SK-N-SH (cell line): ENCODE measurements at regions not wholly inside any gene's neighbourhood (a gene's known extent, or its start where the extent isn't known, plus 50 kb on each side); places are given as distances from the start of the nearest gene placed in this dataset.

Experiments
- CTCF ChIA-PET: fragments of 300-600, 350-600 bp; formaldehyde crosslinking; extraction: SDS; loops from one replicate; lab custom pipeline; 2021; lab: Yijun Ruan, JAX
- POLR2A ChIA-PET: fragments of 350-600 bp; sonication (Branson Sonifier 250); formaldehyde crosslinking; extraction: SDS; loops from one replicate; lab custom pipeline; 2020; ENCODE audit warnings: antibody characterized with exemption, inconsistent platforms; lab: Yijun Ruan, JAX
- DNase-seq: peaks from one replicate; pipeline ENCODE4 v3.0.0; 2012
- H2AFZ ChIP-seq: fragments of 200-600 bp; sonication (generic); 2 replicates; pipeline ENCODE4 v1.8.1; 2016; ENCODE audit warnings: antibody characterized with exemption, mild to moderate bottlenecking, low read depth
- H3F3A ChIP-seq: fragments of 200-600 bp; sonication (generic); replicated peaks from 2 replicates; pipeline ENCODE3; 2016; ENCODE audit warnings: antibody characterized with exemption, mild to moderate bottlenecking; ENCODE audit not compliant: insufficient read depth
- H3K27ac ChIP-seq, 2 experiments: fragments of 200-500 bp in 1 of 2; fragments of 200-600 bp in 1 of 2; sonication (Bioruptor generic) in 1 of 2; sonication (generic), shearing (Covaris generic) in 1 of 2; 2 replicates each; pipeline versions ENCODE4 v1.5.1 to v1.6.1; 2014 to 2016; ENCODE audit warnings: low read depth in 2 of 2, inconsistent platforms in 1 of 2, low read length in 1 of 2, mild to moderate bottlenecking in 1 of 2, mixed read lengths in 1 of 2
- H3K27me3 ChIP-seq: fragments of 200-600 bp; sonication (generic), shearing (Covaris generic); 2 replicates; pipeline ENCODE4 v1.6.1; 2016; ENCODE audit warnings: mixed run types; ENCODE audit not compliant: insufficient read depth
- H3K36me3 ChIP-seq, 2 experiments: fragments of 200-500 bp in 1 of 2; fragments of 200-600 bp in 1 of 2; sonication (Bioruptor generic) in 1 of 2; sonication (generic) in 1 of 2; replicated peaks in 1 of 2; 2 replicates each; pipeline versions ENCODE3 to v1.5.1; 2014 to 2016; ENCODE audit warnings: low read length in 1 of 2, mild to moderate bottlenecking in 1 of 2; ENCODE audit not compliant: insufficient read depth in 2 of 2, control insufficient read depth in 1 of 2
- H3K4me1 ChIP-seq, 2 experiments: fragments of 200-500 bp in 1 of 2; fragments of 200-600 bp in 1 of 2; sonication (Bioruptor generic) in 1 of 2; sonication (generic), shearing (Covaris generic) in 1 of 2; 2 replicates each; pipeline versions ENCODE4 v1.5.1 to v1.6.1; 2014 to 2016; ENCODE audit warnings: low read depth in 1 of 2, low read length in 1 of 2, mixed run types in 1 of 2; ENCODE audit not compliant: insufficient read depth in 2 of 2, control insufficient read depth in 1 of 2
- H3K4me2 ChIP-seq: fragments of 200-600 bp; sonication (generic), shearing (Covaris generic); 2 replicates; pipeline ENCODE4 v1.6.1; 2017; ENCODE audit warnings: mixed run types
- H3K4me3 ChIP-seq, 2 experiments: fragments of 200-500 bp in 1 of 2; fragments of 200-600 bp in 1 of 2; sonication (Bioruptor generic) in 1 of 2; sonication (generic), shearing (Covaris generic) in 1 of 2; 2 replicates each; pipeline versions ENCODE4 v1.5.1 to v1.8.1; 2014 to 2016; ENCODE audit warnings: low read depth in 2 of 2, inconsistent platforms in 1 of 2, low read length in 1 of 2, mild to moderate bottlenecking in 1 of 2, mixed read lengths in 1 of 2, moderate library complexity in 1 of 2
- H3K79me2 ChIP-seq: fragments of 200-600 bp; sonication (generic); 2 replicates; pipeline ENCODE4 v1.8.1; 2017; ENCODE audit warnings: mild to moderate bottlenecking; ENCODE audit not compliant: insufficient read depth
- H3K9ac ChIP-seq: fragments of 200-600 bp; sonication (generic); 2 replicates; pipeline ENCODE4 v1.6.1; 2017; ENCODE audit warnings: mixed run types
- H3K9me2 ChIP-seq: fragments of 200-600 bp; sonication (generic); 2 replicates; pipeline ENCODE4 v1.6.1; 2017; ENCODE audit warnings: mixed run types
- H3K9me3 ChIP-seq: fragments of 200-600 bp; sonication (generic); 2 replicates; pipeline ENCODE4 v1.6.1; 2017; ENCODE audit warnings: mixed run types, mild to moderate bottlenecking, moderate library complexity
- H4K20me1 ChIP-seq: fragments of 200-600 bp; sonication (generic); 2 replicates; pipeline ENCODE4 v1.6.1; 2017; ENCODE audit warnings: mild to moderate bottlenecking, mixed run types; ENCODE audit not compliant: insufficient read depth
- CHD2 ChIP-seq: fragments of 150-350 bp; IDR thresholded peaks from 2 replicates; pipeline ENCODE4 v1.6.1; 2018; ENCODE audit warnings: low read length; ENCODE audit not compliant: partially characterized antibody
- FOSL2 ChIP-seq: IDR thresholded peaks from 2 replicates; pipeline ENCODE4 v1.4.0; 2012; ENCODE audit warnings: low read depth, mild to moderate bottlenecking, moderate library complexity, borderline replicate concordance
- FOXM1 ChIP-seq: IDR thresholded peaks from 2 replicates; pipeline ENCODE4 v1.4.0; 2012; ENCODE audit warnings: low read depth, mild to moderate bottlenecking
- GABPA ChIP-seq: IDR thresholded peaks from 2 replicates; pipeline ENCODE4 v1.4.0; 2012; ENCODE audit warnings: low read depth, mild to moderate bottlenecking
- JUND ChIP-seq: IDR thresholded peaks from 2 replicates; pipeline ENCODE4 v1.4.0; 2012
- MXI1 ChIP-seq: IDR thresholded peaks from 2 replicates; pipeline ENCODE4 v1.6.1; 2012; ENCODE audit warnings: mild to moderate bottlenecking, low read depth, low read length, improper control_type of control experiment
- NFIC ChIP-seq: IDR thresholded peaks from 2 replicates; pipeline ENCODE4 v1.4.0; 2012; ENCODE audit warnings: borderline replicate concordance
- POLR2AphosphoS5 ChIP-seq: IDR thresholded peaks from 2 replicates; pipeline ENCODE4 v1.6.1; 2012; ENCODE audit warnings: low read depth, low read length
- RAD21 ChIP-seq: IDR thresholded peaks from 2 replicates; pipeline ENCODE4 v1.6.1; 2012; ENCODE audit warnings: mild to moderate bottlenecking, low read length
- RCOR1 ChIP-seq: fragments of 150-350 bp; IDR thresholded peaks from 2 replicates; pipeline ENCODE4 v1.6.1; 2017; ENCODE audit warnings: antibody characterized with exemption, low read length
- RXRA ChIP-seq: IDR thresholded peaks from 2 replicates; pipeline ENCODE4 v1.4.0; 2012; ENCODE audit warnings: low read depth, mild to moderate bottlenecking, borderline replicate concordance
- TAF1 ChIP-seq: IDR thresholded peaks from 2 replicates; pipeline ENCODE4 v1.6.1; 2012; ENCODE audit warnings: low read depth, mild to moderate bottlenecking, low read length, moderate library complexity, borderline replicate concordance
- WGBS: methylation state at CpG from one replicate; pipeline ENCODE4 v1.1.6; 2017; ENCODE audit warnings: low lambda C conversion rate; 5-methylcytosine and 5-hydroxymethylcytosine counted together
- TF ChIP-seq, protein P1 (sequence below): fragments of 150-350 bp; IDR thresholded peaks from 2 replicates; pipeline ENCODE4 v1.6.1; 2016; ENCODE audit warnings: mild to moderate bottlenecking, low read depth, low read length
- TF ChIP-seq, protein P2 (sequence below): IDR thresholded peaks from 2 replicates; pipeline ENCODE4 v1.4.0; 2012; ENCODE audit warnings: low read depth
- TF ChIP-seq, protein P3 (sequence below): IDR thresholded peaks from 2 replicates; pipeline ENCODE4 v1.4.0; 2012; ENCODE audit warnings: low read depth, borderline replicate concordance
- TF ChIP-seq, protein P4 (sequence below): IDR thresholded peaks from 2 replicates; pipeline ENCODE4 v1.6.1; 2012; ENCODE audit warnings: mild to moderate bottlenecking, low read depth, low read length, moderate library complexity

DNA sequence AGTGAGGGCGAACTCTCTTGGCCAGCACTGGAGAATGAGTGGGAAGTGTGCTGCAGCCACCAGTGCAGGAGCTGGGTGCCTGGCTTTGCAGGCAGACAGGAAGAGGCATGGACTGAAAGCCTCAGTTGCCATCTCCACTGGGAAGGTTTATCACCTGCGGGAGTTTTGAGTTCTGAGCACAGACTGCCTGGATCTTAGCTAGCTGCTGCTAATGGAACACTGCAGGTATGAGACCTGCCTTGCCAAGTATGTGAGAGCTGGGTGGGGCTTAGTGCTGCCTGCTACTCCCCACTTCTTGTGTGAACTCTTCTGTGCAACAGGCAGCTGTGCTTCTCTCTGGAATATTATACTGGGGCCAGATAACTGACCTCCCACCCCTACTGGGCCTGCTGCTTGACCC is 424.1 kb downstream of the TLR4 start:
- Histone ChIP-seq H3K36me3 (no peaks in the 10 kb centered on the region), H3K79me2 (no peaks in the 10 kb centered on the region), H3K27ac (no peak overlapping the region), H3K4me3 (no peak overlapping the region), H3F3A (no peaks in the 10 kb centered on the region), H3K9me3 (no peaks in the 10 kb centered on the region), H3K4me2 (no peak overlapping the region), H3K4me1 (no peaks in the 10 kb centered on the region), H3K9me2 (no peaks in the 10 kb centered on the region), H4K20me1 (no peaks in the 10 kb centered on the region), H3K27me3 (no peaks in the 10 kb centered on the region), H3K9ac (no peak overlapping the region), H2AFZ (no peak overlapping the region)
- ChIA-PET POLR2A (no interaction called here), CTCF (interaction anchor here (0.6 kb wide), 1 partner anchor 1217 kb away, joined by 3 read pairs; no protein-coding TSS in a partner anchor)
- no peak for DNase-seq
- 17% methylated on average over 2 of the region's 2 CpGs for WGBS
- TF ChIP-seq CHD2 (no peak), RXRA (no peak), GABPA (no peak), FOSL2 (no peak), NFIC (no peak), FOXM1 (no peak), RAD21 (no peak), RCOR1 (no peak), MXI1 (no peak), JUND (no peak), POLR2AphosphoS5 (no peak), TAF1 (no peak)
- TF ChIP-seq, protein P1, sequence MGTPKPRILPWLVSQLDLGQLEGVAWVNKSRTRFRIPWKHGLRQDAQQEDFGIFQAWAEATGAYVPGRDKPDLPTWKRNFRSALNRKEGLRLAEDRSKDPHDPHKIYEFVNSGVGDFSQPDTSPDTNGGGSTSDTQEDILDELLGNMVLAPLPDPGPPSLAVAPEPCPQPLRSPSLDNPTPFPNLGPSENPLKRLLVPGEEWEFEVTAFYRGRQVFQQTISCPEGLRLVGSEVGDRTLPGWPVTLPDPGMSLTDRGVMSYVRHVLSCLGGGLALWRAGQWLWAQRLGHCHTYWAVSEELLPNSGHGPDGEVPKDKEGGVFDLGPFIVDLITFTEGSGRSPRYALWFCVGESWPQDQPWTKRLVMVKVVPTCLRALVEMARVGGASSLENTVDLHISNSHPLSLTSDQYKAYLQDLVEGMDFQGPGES = no peak
- TF ChIP-seq, protein P2, sequence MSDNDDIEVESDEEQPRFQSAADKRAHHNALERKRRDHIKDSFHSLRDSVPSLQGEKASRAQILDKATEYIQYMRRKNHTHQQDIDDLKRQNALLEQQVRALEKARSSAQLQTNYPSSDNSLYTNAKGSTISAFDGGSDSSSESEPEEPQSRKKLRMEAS = no peak
- TF ChIP-seq, protein P3, sequence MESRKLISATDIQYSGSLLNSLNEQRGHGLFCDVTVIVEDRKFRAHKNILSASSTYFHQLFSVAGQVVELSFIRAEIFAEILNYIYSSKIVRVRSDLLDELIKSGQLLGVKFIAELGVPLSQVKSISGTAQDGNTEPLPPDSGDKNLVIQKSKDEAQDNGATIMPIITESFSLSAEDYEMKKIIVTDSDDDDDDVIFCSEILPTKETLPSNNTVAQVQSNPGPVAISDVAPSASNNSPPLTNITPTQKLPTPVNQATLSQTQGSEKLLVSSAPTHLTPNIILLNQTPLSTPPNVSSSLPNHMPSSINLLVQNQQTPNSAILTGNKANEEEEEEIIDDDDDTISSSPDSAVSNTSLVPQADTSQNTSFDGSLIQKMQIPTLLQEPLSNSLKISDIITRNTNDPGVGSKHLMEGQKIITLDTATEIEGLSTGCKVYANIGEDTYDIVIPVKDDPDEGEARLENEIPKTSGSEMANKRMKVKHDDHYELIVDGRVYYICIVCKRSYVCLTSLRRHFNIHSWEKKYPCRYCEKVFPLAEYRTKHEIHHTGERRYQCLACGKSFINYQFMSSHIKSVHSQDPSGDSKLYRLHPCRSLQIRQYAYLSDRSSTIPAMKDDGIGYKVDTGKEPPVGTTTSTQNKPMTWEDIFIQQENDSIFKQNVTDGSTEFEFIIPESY = no peak
- TF ChIP-seq, protein P4, sequence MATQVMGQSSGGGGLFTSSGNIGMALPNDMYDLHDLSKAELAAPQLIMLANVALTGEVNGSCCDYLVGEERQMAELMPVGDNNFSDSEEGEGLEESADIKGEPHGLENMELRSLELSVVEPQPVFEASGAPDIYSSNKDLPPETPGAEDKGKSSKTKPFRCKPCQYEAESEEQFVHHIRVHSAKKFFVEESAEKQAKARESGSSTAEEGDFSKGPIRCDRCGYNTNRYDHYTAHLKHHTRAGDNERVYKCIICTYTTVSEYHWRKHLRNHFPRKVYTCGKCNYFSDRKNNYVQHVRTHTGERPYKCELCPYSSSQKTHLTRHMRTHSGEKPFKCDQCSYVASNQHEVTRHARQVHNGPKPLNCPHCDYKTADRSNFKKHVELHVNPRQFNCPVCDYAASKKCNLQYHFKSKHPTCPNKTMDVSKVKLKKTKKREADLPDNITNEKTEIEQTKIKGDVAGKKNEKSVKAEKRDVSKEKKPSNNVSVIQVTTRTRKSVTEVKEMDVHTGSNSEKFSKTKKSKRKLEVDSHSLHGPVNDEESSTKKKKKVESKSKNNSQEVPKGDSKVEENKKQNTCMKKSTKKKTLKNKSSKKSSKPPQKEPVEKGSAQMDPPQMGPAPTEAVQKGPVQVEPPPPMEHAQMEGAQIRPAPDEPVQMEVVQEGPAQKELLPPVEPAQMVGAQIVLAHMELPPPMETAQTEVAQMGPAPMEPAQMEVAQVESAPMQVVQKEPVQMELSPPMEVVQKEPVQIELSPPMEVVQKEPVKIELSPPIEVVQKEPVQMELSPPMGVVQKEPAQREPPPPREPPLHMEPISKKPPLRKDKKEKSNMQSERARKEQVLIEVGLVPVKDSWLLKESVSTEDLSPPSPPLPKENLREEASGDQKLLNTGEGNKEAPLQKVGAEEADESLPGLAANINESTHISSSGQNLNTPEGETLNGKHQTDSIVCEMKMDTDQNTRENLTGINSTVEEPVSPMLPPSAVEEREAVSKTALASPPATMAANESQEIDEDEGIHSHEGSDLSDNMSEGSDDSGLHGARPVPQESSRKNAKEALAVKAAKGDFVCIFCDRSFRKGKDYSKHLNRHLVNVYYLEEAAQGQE = no peak
